ENCODE measurements at regions not wholly inside any gene's neighbourhood (a gene's known extent, or its start where the extent isn't known, plus 50 kb on each side); places are given as distances from the start of the nearest gene placed in this dataset.

DNA sequence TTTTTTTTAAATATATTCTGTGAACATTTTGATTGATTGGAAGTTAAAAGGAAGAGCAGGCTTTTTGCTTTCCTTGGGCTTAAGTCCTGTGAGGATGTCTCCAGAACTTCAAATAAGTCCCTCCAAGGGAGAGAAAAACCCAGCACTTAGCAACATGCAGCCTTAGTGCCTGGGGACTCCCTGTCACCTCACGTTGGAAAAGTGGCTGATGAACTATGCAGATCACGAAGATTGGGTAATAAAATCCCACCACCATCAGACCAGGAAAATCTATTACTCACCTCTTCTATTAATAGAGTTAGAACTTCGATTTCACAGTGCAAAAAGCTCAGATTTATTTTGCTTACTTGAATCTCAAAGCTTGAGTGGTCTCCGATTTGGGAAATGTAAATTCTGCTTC, 507.0 kb downstream of the MAT2B start:
- no peak overlapping the region for H3K9ac ChIP-seq (ENCODE audit: low read depth in 1 of 2, low read length in 2 of 2)
- no peaks in the 10 kb centered on the region for H3K27me3 ChIP-seq (ENCODE audit: control insufficient read depth in 2 of 2, insufficient read depth in 2 of 2, low read length in 2 of 2)
- H3K27ac ChIP-seq (ENCODE audit: low read depth in 2 of 2, low read length in 2 of 2): no peak overlapping the region
- no peak overlapping the region for H3K4me3 ChIP-seq (ENCODE audit: low read length in 2 of 2)
- no peaks in the 10 kb centered on the region for H3K9me3 ChIP-seq (ENCODE audit: control insufficient read depth in 2 of 2, low read length in 2 of 2)
- H3K36me3 ChIP-seq (ENCODE audit: control insufficient read depth in 2 of 2, insufficient read depth in 2 of 2, low read length in 2 of 2): no peaks in the 10 kb centered on the region
- no peaks in the 10 kb centered on the region for H3K4me1 ChIP-seq (ENCODE audit: control insufficient read depth in 2 of 2, insufficient read depth in 2 of 2, low read length in 2 of 2)

- Histone ChIP-seq H3K27ac (ENCODE audit: low read depth in 2 of 2, low read length in 2 of 2) (no peak overlapping the region), H3K9ac (ENCODE audit: low read depth in 1 of 2, low read length in 2 of 2) (no peak overlapping the region), H3K4me1 (ENCODE audit: control insufficient read depth in 2 of 2, insufficient read depth in 2 of 2, low read length in 2 of 2) (no peaks in the 10 kb centered on the region), H3K4me3 (ENCODE audit: low read length in 2 of 2) (no peak overlapping the region), H3K36me3 (ENCODE audit: control insufficient read depth in 2 of 2, insufficient read depth in 2 of 2, low read length in 2 of 2) (no peaks in the 10 kb centered on the region), H3K9me3 (ENCODE audit: control insufficient read depth in 2 of 2, low read length in 2 of 2) (no peaks in the 10 kb centered on the region), H3K27me3 (ENCODE audit: control insufficient read depth in 2 of 2, insufficient read depth in 2 of 2, low read length in 2 of 2) (no peaks in the 10 kb centered on the region)
These were observed 507.8 kb downstream of the MAT2B start for GRCh38 chr5:164013077-164013670.

DNA sequence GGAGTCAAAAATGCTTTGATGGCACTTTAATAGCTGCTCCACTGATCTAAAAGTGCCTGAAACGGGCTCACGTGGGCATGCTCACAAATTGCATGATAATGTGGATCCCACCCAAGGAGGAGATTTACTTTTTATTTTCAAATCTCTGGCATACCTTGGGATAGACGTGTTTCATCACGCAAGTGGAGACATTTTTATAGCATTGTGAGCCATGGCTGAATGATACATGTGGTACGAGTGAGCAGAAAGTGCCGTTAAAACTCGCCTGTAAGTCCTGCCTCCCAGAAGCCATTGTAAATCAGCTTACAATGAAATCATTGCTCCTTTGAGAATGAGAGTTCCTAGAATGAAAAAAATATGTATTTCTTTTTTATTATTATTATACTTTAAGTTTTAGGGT, 514.7 kb downstream of the MAT2B start:
- H3K4me3 ChIP-seq (ENCODE audit: low read length in 2 of 2): no peak overlapping the region
- no peak overlapping the region for H3K9ac ChIP-seq (ENCODE audit: low read depth in 1 of 2, low read length in 2 of 2)
- H3K9me3 ChIP-seq (ENCODE audit: control insufficient read depth in 2 of 2, low read length in 2 of 2): no peaks in the 10 kb centered on the region
- H3K27me3 ChIP-seq (ENCODE audit: control insufficient read depth in 2 of 2, insufficient read depth in 2 of 2, low read length in 2 of 2): no peaks in the 10 kb centered on the region
- no peaks in the 10 kb centered on the region for H3K36me3 ChIP-seq (ENCODE audit: control insufficient read depth in 2 of 2, insufficient read depth in 2 of 2, low read length in 2 of 2)
- H3K27ac ChIP-seq (ENCODE audit: low read depth in 2 of 2, low read length in 2 of 2): no peak overlapping the region
- H3K4me1 ChIP-seq (ENCODE audit: control insufficient read depth in 2 of 2, insufficient read depth in 2 of 2, low read length in 2 of 2): no peaks in the 10 kb centered on the region

- Histone ChIP-seq H3K9me3 (ENCODE audit: control insufficient read depth in 2 of 2, low read length in 2 of 2) (no peaks in the 10 kb centered on the region), H3K4me3 (ENCODE audit: low read length in 2 of 2) (no peak overlapping the region), H3K27ac (ENCODE audit: low read depth in 2 of 2, low read length in 2 of 2) (no peak overlapping the region), H3K9ac (ENCODE audit: low read depth in 1 of 2, low read length in 2 of 2) (no peak overlapping the region), H3K4me1 (ENCODE audit: control insufficient read depth in 2 of 2, insufficient read depth in 2 of 2, low read length in 2 of 2) (no peaks in the 10 kb centered on the region), H3K36me3 (ENCODE audit: control insufficient read depth in 2 of 2, insufficient read depth in 2 of 2, low read length in 2 of 2) (no peaks in the 10 kb centered on the region), H3K27me3 (ENCODE audit: control insufficient read depth in 2 of 2, insufficient read depth in 2 of 2, low read length in 2 of 2) (no peaks in the 10 kb centered on the region)
These were observed 522.3 kb downstream of the MAT2B start for GRCh38 chr5:164027738-164028137.

DNA sequence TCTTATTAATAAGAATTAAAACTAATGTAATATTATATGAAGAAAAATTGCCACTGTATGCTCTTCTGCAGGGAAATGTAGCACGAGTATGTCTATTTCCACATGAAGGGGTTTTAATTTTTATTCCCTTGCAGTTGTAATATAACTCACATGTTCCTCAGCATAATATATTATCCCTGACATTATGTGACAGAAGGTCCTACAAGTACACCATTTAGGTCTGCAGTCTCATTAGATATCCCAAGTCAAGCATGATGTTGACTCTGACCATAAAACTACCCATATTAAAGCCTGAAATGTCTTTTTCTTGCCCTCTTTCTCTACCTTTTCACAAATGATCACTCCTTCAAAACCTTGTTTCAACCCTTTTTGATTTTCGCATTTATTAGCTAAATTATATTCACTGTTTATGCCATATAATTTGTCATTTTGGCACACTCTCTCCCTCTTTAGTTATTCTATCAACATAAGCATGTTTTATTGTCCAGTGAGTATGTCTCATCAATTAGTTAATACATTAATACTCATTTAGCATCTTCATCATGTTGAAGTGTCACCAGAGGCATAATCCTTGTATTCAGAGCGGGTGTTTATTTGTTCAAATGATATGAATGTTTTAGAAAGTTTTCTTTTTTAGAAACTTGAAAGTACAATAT, 532.8 kb downstream of the MAT2B start:
- H3K4me3 ChIP-seq (ENCODE audit: low read length in 2 of 2): no peak overlapping the region
- H3K27ac ChIP-seq (ENCODE audit: low read depth in 2 of 2, low read length in 2 of 2): no peak overlapping the region
- H3K27me3 ChIP-seq (ENCODE audit: control insufficient read depth in 2 of 2, insufficient read depth in 2 of 2, low read length in 2 of 2): no peaks in the 10 kb centered on the region
- H3K36me3 ChIP-seq (ENCODE audit: control insufficient read depth in 2 of 2, insufficient read depth in 2 of 2, low read length in 2 of 2): no peaks in the 10 kb centered on the region
- H3K9ac ChIP-seq (ENCODE audit: low read depth in 1 of 2, low read length in 2 of 2): no peak overlapping the region
- H3K9me3 ChIP-seq (ENCODE audit: control insufficient read depth in 2 of 2, low read length in 2 of 2): no peaks in the 10 kb centered on the region
- no peaks in the 10 kb centered on the region for H3K4me1 ChIP-seq (ENCODE audit: control insufficient read depth in 2 of 2, insufficient read depth in 2 of 2, low read length in 2 of 2)

DNA sequence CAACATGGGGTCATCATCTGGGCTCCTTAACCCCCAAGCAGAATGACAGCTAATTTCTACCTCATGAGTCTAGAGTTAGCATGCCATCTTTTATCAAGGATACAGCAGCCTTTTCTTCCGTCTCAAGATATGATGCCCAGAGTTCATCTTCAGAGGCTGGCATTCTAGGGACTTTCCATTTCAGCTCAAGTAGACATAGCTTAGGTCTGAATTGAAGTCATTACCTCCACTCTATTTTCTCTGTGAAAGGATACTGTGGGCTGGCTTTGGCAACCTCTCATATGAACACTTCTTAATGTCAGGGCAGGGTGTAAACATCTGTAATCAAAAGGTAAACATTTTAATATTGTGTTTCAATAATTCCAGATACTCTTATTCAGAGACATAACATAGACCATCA, 535.7 kb downstream of the MAT2B start:
- no peaks in the 10 kb centered on the region for H3K9me3 ChIP-seq (ENCODE audit: control insufficient read depth in 2 of 2, low read length in 2 of 2)
- H3K4me3 ChIP-seq (ENCODE audit: low read length in 2 of 2): no peak overlapping the region
- no peaks in the 10 kb centered on the region for H3K36me3 ChIP-seq (ENCODE audit: control insufficient read depth in 2 of 2, insufficient read depth in 2 of 2, low read length in 2 of 2)
- no peak overlapping the region for H3K9ac ChIP-seq (ENCODE audit: low read depth in 1 of 2, low read length in 2 of 2)
- H3K4me1 ChIP-seq (ENCODE audit: control insufficient read depth in 2 of 2, insufficient read depth in 2 of 2, low read length in 2 of 2): no peaks in the 10 kb centered on the region
- no peaks in the 10 kb centered on the region for H3K27me3 ChIP-seq (ENCODE audit: control insufficient read depth in 2 of 2, insufficient read depth in 2 of 2, low read length in 2 of 2)
- H3K27ac ChIP-seq (ENCODE audit: low read depth in 2 of 2, low read length in 2 of 2): no peak overlapping the region

DNA sequence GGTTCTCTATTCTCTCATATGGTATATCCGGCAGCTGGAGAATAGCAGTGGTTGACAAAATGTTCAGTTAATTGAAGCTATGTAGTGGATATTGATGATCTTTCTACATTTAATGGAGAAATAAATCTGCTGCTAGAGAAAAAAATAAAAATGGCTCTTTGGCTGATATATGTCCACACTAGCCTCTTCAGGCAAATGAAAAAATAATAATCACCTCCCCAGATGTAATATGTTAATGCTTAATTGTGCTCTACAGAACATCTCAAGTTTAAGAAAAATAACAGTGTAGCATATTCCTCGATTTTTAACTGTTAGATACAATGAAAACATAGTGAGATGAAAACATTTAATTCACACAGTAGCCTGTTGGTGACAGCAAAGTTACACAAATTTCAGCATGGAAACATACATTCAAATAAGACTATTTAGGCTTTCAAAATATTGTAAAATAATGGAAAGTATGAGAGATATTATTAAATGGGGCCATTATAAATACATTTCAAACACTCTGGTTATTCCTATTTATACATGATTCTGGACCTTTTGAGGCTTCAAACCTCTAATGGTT, 543.0 kb downstream of the MAT2B start:
- H3K9ac ChIP-seq (ENCODE audit: low read depth in 1 of 2, low read length in 2 of 2): no peak overlapping the region
- no peak overlapping the region for H3K4me3 ChIP-seq (ENCODE audit: low read length in 2 of 2)
- no peak overlapping the region for H3K27ac ChIP-seq (ENCODE audit: low read depth in 2 of 2, low read length in 2 of 2)
- no peaks in the 10 kb centered on the region for H3K36me3 ChIP-seq (ENCODE audit: control insufficient read depth in 2 of 2, insufficient read depth in 2 of 2, low read length in 2 of 2)
- H3K4me1 ChIP-seq (ENCODE audit: control insufficient read depth in 2 of 2, insufficient read depth in 2 of 2, low read length in 2 of 2): no peaks in the 10 kb centered on the region
- H3K27me3 ChIP-seq (ENCODE audit: control insufficient read depth in 2 of 2, insufficient read depth in 2 of 2, low read length in 2 of 2): no peaks in the 10 kb centered on the region
- H3K9me3 ChIP-seq (ENCODE audit: control insufficient read depth in 2 of 2, low read length in 2 of 2): no peaks in the 10 kb centered on the region

DNA sequence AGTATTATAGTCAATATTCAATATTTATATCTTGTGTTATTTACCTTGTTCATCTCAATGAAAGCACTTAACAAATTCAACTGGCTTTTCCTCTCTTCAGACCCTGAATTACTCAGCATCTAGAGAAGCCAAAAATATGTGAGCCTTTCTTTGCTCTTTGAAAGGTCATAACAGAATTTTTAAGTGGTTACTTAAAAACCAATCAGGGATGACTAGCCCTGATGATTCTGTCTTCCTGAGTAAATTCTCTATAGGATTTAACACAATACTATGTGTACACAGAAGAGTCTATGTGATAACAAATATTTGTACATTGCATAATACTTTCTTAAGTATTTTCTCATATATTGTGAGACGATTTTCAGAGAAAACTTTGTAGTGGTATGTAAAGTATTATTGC, 546.3 kb downstream of the MAT2B start:
- no peak overlapping the region for H3K27ac ChIP-seq (ENCODE audit: low read depth in 2 of 2, low read length in 2 of 2)
- H3K4me1 ChIP-seq (ENCODE audit: control insufficient read depth in 2 of 2, insufficient read depth in 2 of 2, low read length in 2 of 2): no peaks in the 10 kb centered on the region
- H3K9me3 ChIP-seq (ENCODE audit: control insufficient read depth in 2 of 2, low read length in 2 of 2): no peaks in the 10 kb centered on the region
- no peaks in the 10 kb centered on the region for H3K27me3 ChIP-seq (ENCODE audit: control insufficient read depth in 2 of 2, insufficient read depth in 2 of 2, low read length in 2 of 2)
- H3K9ac ChIP-seq (ENCODE audit: low read depth in 1 of 2, low read length in 2 of 2): no peak overlapping the region
- H3K36me3 ChIP-seq (ENCODE audit: control insufficient read depth in 2 of 2, insufficient read depth in 2 of 2, low read length in 2 of 2): no peaks in the 10 kb centered on the region
- no peak overlapping the region for H3K4me3 ChIP-seq (ENCODE audit: low read length in 2 of 2)

DNA sequence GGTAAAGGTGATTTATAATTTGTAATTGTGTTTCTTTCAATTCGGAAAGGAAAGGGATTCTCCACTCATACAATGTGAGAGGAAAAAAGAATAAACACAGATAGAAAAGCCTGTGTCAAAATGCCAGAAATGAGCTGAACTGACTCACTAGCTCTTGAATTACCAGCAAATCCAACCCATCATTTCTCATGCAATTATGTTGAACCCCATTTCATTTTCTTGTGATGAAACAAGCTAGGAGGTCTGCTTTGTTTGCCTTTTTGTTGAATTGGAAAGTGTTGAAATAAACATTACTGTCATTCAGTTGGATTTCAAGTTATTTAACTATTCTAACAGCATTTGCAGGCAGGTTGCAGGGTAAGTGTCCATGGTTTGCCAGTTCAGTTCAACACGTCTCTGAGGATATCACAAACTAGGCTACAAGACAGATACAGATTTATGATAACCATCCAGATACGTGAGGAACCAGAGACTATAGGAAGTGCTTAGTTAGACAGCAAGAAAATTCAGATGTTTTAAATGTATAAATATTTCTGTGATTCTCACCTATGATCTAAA, 547.2 kb downstream of the MAT2B start:
- Histone ChIP-seq H3K36me3 (ENCODE audit: control insufficient read depth in 2 of 2, insufficient read depth in 2 of 2, low read length in 2 of 2) (no peaks in the 10 kb centered on the region), H3K27ac (ENCODE audit: low read depth in 2 of 2, low read length in 2 of 2) (no peak overlapping the region), H3K9me3 (ENCODE audit: control insufficient read depth in 2 of 2, low read length in 2 of 2) (no peaks in the 10 kb centered on the region), H3K4me3 (ENCODE audit: low read length in 2 of 2) (no peak overlapping the region), H3K27me3 (ENCODE audit: control insufficient read depth in 2 of 2, insufficient read depth in 2 of 2, low read length in 2 of 2) (no peaks in the 10 kb centered on the region), H3K9ac (ENCODE audit: low read depth in 1 of 2, low read length in 2 of 2) (no peak overlapping the region), H3K4me1 (ENCODE audit: control insufficient read depth in 2 of 2, insufficient read depth in 2 of 2, low read length in 2 of 2) (no peaks in the 10 kb centered on the region)

DNA sequence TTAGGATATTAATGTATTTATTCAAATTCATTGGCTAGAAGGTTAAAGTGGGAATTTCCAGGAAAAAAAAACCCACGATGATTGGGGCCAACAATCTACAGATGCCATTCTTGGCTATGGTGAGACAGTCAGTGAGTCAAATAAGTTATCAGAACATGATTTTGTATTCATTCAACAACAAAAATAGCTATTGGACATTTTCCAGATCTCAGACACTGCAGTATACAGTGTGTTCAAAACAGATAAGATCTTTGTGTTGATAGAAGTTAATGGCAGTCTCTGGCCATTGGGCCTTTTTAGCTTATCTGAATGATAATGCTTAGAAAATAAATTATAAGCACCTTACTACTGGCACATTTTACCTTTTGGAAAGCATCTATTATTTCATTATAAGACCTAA, 547.7 kb downstream of the MAT2B start:
- Histone ChIP-seq H3K27me3 (ENCODE audit: control insufficient read depth in 2 of 2, insufficient read depth in 2 of 2, low read length in 2 of 2) (no peaks in the 10 kb centered on the region), H3K4me3 (ENCODE audit: low read length in 2 of 2) (no peak overlapping the region), H3K27ac (ENCODE audit: low read depth in 2 of 2, low read length in 2 of 2) (no peak overlapping the region), H3K9ac (ENCODE audit: low read depth in 1 of 2, low read length in 2 of 2) (no peak overlapping the region), H3K4me1 (ENCODE audit: control insufficient read depth in 2 of 2, insufficient read depth in 2 of 2, low read length in 2 of 2) (no peaks in the 10 kb centered on the region), H3K36me3 (ENCODE audit: control insufficient read depth in 2 of 2, insufficient read depth in 2 of 2, low read length in 2 of 2) (no peaks in the 10 kb centered on the region), H3K9me3 (ENCODE audit: control insufficient read depth in 2 of 2, low read length in 2 of 2) (no peaks in the 10 kb centered on the region)

Data from mucosa of rectum (tissue), 2 donors.